ENCODE measurements at regions not wholly inside any gene's neighbourhood (a gene's known extent, or its start where the extent isn't known, plus 50 kb on each side); places are given as distances from the start of the nearest gene placed in this dataset.

DNA sequence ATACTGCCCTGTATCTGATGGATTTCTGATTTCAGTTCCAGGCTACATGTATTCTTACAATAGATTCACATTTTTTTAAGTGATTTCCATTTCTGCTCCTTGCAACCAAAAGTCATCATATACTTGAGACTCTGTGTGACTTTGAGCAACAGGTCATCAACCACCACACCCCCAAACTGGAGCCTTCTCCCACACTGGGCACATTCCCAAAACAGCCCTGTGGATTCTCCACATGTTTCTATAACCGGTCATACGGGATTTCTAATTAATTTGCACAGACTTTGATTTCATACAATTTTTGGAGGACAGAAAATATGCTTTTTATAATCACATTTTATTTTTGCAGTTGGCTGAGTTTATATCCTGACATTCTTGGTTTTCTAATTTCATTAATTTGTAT lies 317.2 kb upstream of the ID4 start (continued):
- no peak for TF ChIP-seq GTF2F1 (IDR thresholded peaks at IDR 0.05; ENCODE audit: borderline replicate concordance, low read depth, low read length)
- TF ChIP-seq CBX5 (IDR thresholded peaks at IDR 0.05; ENCODE audit: low read depth, low read length): no peak
- no peak for TF ChIP-seq SIN3A (conservative IDR thresholded peaks at IDR 0.05 in 1 of 2, IDR thresholded peaks at IDR 0.05 in 1 of 2; ENCODE audit: low read depth in 1 of 2, low read length in 2 of 2)
- no peak for TF ChIP-seq PHF8 (conservative IDR thresholded peaks at IDR 0.05; ENCODE audit: low read depth, low read length)
- TF ChIP-seq FOSL1 (IDR thresholded peaks at IDR 0.05; ENCODE audit: insufficient read depth, low read depth, low read length): no peak

All from H1 (cell line).